Progenitor cell of endocrine pancreas (in vitro differentiated cells): ENCODE measurements at regions not wholly inside any gene's neighbourhood (a gene's known extent, or its start where the extent isn't known, plus 50 kb on each side); places are given as distances from the start of the nearest gene placed in this dataset.

Experiments
- DNase-seq: peaks from one replicate; pipeline ENCODE4 v3.0.0; 2021; ENCODE audit warnings: low spot score; ENCODE audit not compliant: unreplicated experiment
- H3K27ac Mint-ChIP-seq: 2 replicates; pipeline ENCODE4 v1.8.0; 2021; ENCODE audit warnings: mild to moderate bottlenecking, moderate library complexity, mixed read lengths
- H3K27me3 Mint-ChIP-seq: 2 replicates; pipeline ENCODE4 v1.8.0; 2021; ENCODE audit warnings: mixed read lengths
- H3K36me3 Mint-ChIP-seq: 2 replicates; pipeline ENCODE4 v1.8.0; 2022; ENCODE audit warnings: mixed read lengths; ENCODE audit not compliant: insufficient read depth
- H3K4me1 Mint-ChIP-seq: 2 replicates; pipeline ENCODE4 v1.8.0; 2021; ENCODE audit warnings: low read depth, mixed read lengths
- H3K4me3 Mint-ChIP-seq: 2 replicates; pipeline ENCODE4 v1.8.0; 2021; ENCODE audit warnings: low read depth, mild to moderate bottlenecking, moderate library complexity, mixed read lengths
- H3K9me3 Mint-ChIP-seq: 2 replicates; pipeline ENCODE4 v1.8.0; 2021; ENCODE audit warnings: low read depth, mixed read lengths
- CTCF ChIP-seq: fragments of 200-600 bp; sonication (generic); IDR thresholded peaks from one replicate; pipeline ENCODE4 v1.5.0; 2021; ENCODE audit warnings: antibody characterized with exemption, mild to moderate bottlenecking; ENCODE audit not compliant: unreplicated experiment

- no peak overlapping the region for H3K4me3 Mint-ChIP-seq
- H3K27me3 Mint-ChIP-seq, result no peaks in the 10 kb centered on the region
- no peaks in the 10 kb centered on the region for H3K36me3 Mint-ChIP-seq
- no peak for DNase-seq
- H3K9me3 Mint-ChIP-seq, result no peaks in the 10 kb centered on the region
- peaks cover 16% of the 10 kb centered on the region for H3K4me1 Mint-ChIP-seq
- no peak for TF ChIP-seq CTCF
- no peak overlapping the region for H3K27ac Mint-ChIP-seq
These were observed 155.0 kb upstream of the KCTD1 start for GRCh38 chr18:26703170-26703930.

- Mint-ChIP-seq H3K27ac (no peak overlapping the region), H3K4me1 (peaks cover 15% of the 10 kb centered on the region), H3K9me3 (no peaks in the 10 kb centered on the region), H3K27me3 (no peaks in the 10 kb centered on the region), H3K4me3 (no peak overlapping the region), H3K36me3 (no peaks in the 10 kb centered on the region)
- DNase-seq, result no peak
- TF ChIP-seq CTCF, result no peak
These were observed 153.7 kb upstream of the KCTD1 start for GRCh38 chr18:26702086-26702485.

GRCh38 chr18:26700728-26701127, 152.4 kb upstream of the KCTD1 start:
- no peak for TF ChIP-seq CTCF
- H3K27ac Mint-ChIP-seq, result no peak overlapping the region
- no peaks in the 10 kb centered on the region for H3K9me3 Mint-ChIP-seq
- DNase-seq, result no peak
- no peak overlapping the region for H3K4me3 Mint-ChIP-seq
- H3K4me1 Mint-ChIP-seq, result peaks cover 6% of the 10 kb centered on the region
- no peaks in the 10 kb centered on the region for H3K36me3 Mint-ChIP-seq
- H3K27me3 Mint-ChIP-seq, result no peaks in the 10 kb centered on the region

- H3K27ac Mint-ChIP-seq, result no peak overlapping the region
- no peaks in the 10 kb centered on the region for H3K27me3 Mint-ChIP-seq
- H3K4me3 Mint-ChIP-seq, result no peak overlapping the region
- DNase-seq, result no peak
- H3K4me1 Mint-ChIP-seq, result peaks cover 6% of the 10 kb centered on the region
- no peaks in the 10 kb centered on the region for H3K9me3 Mint-ChIP-seq
- no peak for TF ChIP-seq CTCF
- no peaks in the 10 kb centered on the region for H3K36me3 Mint-ChIP-seq
These were observed 151.8 kb upstream of the KCTD1 start for GRCh38 chr18:26700201-26700600.

GRCh38 chr18:26697186-26697884, 149.0 kb upstream of the KCTD1 start:
- no peak for DNase-seq
- H3K36me3 Mint-ChIP-seq, result no peaks in the 10 kb centered on the region
- H3K9me3 Mint-ChIP-seq, result peaks cover 5% of the 10 kb centered on the region
- H3K27ac Mint-ChIP-seq, result no peak overlapping the region
- H3K4me3 Mint-ChIP-seq, result no peak overlapping the region
- H3K27me3 Mint-ChIP-seq, result no peaks in the 10 kb centered on the region
- TF ChIP-seq CTCF, result no peak
- H3K4me1 Mint-ChIP-seq, result peaks cover 4% of the 10 kb centered on the region
